SH-SY5Y (cell line): ENCODE measurements at regions not wholly inside any gene's neighbourhood (a gene's known extent, or its start where the extent isn't known, plus 50 kb on each side); places are given as distances from the start of the nearest gene placed in this dataset.

ENCODE experiments used
- GATA2 ChIP-seq: IDR thresholded peaks from 2 replicates; pipeline ENCODE4 v1.6.1; 2011; ENCODE audit warnings: mild to moderate bottlenecking, low read depth, low read length
- GATA3 ChIP-seq: IDR thresholded peaks from 2 replicates; pipeline ENCODE4 v1.6.1; 2011; ENCODE audit warnings: low read depth, mild to moderate bottlenecking, low read length, moderate library complexity

- TF ChIP-seq GATA2 (no peak), GATA3 (no peak)
Measured at GRCh38 chr10:117747636-117748035, 205.1 kb downstream of the EMX2 start.
